HCEC 1CT (cell line): ENCODE measurements at regions not wholly inside any gene's neighbourhood (a gene's known extent, or its start where the extent isn't known, plus 50 kb on each side); places are given as distances from the start of the nearest gene placed in this dataset.

Experiments
- DNase-seq: peaks from one replicate; pipeline ENCODE4 v3.0.0-alpha.2; 2017

- DNase-seq = no peak
These were observed 159.2 kb upstream of the PPP2R3A start for GRCh38 chr3:135806317-135806716.

DNA sequence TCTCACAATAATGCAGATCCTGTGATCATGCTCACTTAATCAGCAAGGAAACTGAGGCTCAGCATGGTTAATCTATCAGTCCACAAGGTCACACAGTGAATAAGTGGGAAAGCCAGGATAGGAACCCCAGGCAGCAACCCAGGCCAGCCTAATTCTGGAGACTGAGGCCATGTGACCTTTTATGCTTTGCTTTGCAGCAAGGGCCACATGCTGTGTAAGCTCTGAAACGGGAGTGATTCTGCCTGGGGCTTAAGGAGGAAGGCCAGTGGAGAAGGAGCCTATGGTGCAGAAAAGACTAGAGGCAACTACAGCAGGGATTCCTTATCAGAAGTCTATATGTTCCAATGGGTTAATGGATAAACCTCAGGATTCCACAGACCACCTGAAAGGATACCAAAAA lies 157.6 kb upstream of the PPP2R3A start:
- DNase-seq = no peak

- DNase-seq = no peak
These were observed 156.4 kb upstream of the PPP2R3A start for GRCh38 chr3:135809021-135809634.

- DNase-seq = no peak
These were observed 153.9 kb upstream of the PPP2R3A start for GRCh38 chr3:135811651-135812050.

GRCh38 chr3:135812057-135812456 lies 153.5 kb upstream of the PPP2R3A start:
- no peak for DNase-seq

- DNase-seq = no peak
These were observed 131.1 kb upstream of the PPP2R3A start for GRCh38 chr3:135834465-135834864.

GRCh38 chr3:135837977-135838631 lies 127.4 kb upstream of the PPP2R3A start:
- no peak for DNase-seq

- no peak for DNase-seq
These were observed 125.1 kb upstream of the PPP2R3A start for GRCh38 chr3:135840436-135840835.

DNA sequence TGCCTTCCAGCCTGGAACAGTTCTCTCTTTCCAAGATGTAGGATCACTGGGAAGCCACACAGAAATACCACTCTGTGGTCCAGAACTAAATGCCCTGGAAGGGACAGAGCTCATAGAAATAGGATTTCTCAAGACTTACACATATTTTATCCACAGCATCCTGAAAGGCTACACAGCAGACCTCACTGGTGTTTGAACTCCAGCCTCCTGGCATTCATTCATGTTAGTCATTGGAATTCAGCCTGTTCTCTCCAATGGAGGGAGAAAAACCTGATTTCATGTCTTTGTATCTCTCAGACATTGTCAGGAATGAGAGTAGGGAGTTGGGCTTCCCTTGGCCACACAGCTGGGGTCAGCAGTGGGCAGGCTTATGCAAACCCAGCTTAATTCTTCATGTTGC lies 121.1 kb upstream of the PPP2R3A start:
- DNase-seq = peak; percentile 26

- DNase-seq = no peak
These were observed 117.5 kb upstream of the PPP2R3A start for GRCh38 chr3:135848051-135848450.

- DNase-seq = no peak
These were observed 115.7 kb upstream of the PPP2R3A start for GRCh38 chr3:135849827-135850226.

GRCh38 chr3:135851201-135852081 lies 114.1 kb upstream of the PPP2R3A start:
- peak; percentile 47 for DNase-seq

- no peak for DNase-seq
These were observed 111.5 kb upstream of the PPP2R3A start for GRCh38 chr3:135853981-135854380.

GRCh38 chr3:135860761-135861160 lies 104.8 kb upstream of the PPP2R3A start:
- no peak for DNase-seq

DNA sequence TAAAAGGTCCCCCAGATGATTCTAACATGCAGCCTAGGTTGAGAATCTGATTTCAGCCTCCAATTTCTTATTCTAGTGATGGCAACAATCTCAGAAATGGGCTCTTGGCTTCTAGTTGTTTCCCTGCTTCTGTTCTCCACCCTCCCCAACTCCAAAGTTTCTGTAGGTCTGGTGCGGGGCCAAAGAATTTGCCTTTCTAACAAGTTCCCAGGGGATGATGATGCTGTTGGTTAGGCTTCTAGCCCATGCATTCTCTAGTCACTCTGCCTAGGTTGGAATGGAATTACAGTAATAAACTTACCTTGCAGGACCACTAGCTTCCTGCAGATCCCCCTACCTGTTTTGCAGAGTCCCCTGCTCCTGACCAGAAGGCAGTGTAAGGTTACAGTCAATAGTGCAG lies 103.2 kb upstream of the PPP2R3A start:
- no peak for DNase-seq

DNA sequence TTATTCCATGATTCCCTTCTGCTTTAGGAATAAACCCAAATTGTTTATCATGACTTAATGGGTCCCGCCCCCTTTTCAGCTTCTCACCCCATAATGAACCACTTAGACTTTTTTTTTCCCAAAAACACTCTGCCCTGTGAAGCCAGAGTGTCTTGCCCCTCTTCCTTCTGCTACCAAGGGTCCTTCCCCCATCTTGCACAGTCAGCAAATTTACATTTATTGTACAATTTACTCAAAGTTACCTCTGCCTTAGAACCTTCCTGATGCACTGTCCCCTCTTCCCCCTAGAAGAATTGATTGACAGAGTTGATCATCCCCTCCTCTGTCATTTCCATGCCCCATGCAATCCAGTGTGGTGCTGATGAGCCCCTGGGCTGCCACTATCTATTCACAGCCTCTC lies 101.5 kb upstream of the PPP2R3A start:
- no peak for DNase-seq

DNA sequence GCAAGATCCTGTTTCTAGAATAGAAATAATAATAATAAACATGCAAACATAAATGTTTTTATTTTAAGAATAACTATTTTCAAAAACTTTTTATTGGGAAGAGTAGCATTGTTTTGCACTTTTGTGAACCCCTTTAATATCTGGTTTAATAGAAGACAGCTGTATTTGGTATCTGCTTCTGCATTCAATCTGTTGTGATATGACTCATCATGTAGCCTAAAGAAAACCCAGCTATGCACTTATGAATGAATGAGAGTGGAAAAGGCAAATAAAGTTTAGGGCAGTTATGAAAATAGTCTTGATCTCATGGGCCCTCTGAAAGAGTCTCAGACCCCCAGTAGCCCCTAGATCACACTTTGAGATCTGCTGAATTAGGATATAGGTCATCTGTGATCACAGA lies 100.4 kb upstream of the PPP2R3A start:
- peak; percentile 54 for DNase-seq

DNA sequence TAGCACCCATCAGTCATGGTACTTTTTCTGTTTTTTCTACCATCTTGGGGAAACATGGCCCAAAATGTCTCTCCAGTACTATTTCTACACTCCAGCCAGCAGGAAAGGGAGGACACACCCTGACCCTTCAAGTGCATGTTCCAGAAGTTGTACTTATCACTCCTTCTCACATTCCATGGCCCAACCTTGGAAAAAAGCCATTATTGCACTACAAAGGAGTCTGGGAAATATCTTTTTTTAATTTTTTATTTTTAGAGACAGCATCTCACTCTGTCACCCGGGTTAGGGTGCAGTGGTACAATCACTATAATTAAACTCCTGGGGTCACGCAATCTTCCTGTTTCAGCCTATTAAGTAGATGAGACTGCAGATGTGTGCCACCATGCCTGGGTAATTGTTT lies 100.0 kb upstream of the PPP2R3A start:
- no peak for DNase-seq

GRCh38 chr3:135867911-135868310 lies 97.6 kb upstream of the PPP2R3A start:
- DNase-seq = no peak

DNA sequence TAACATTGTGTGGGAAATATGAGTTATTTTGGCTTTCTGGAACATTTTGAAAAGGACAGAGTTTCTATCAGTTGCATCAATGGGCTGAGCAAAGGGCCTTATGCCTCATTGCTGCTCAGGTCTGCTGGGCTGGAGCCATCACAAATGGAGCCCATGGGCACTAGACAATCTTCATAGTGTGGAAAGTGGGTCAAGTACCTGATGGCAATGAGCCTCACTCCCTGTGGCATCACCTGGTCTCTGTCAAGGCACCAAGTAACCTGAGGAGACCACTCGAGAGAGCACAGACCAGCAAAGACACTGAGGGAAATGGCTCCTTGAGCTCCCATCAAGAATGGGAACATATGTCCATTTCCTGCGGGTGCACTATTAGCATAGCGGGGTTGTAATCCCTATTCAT lies 96.7 kb upstream of the PPP2R3A start:
- DNase-seq = no peak

DNA sequence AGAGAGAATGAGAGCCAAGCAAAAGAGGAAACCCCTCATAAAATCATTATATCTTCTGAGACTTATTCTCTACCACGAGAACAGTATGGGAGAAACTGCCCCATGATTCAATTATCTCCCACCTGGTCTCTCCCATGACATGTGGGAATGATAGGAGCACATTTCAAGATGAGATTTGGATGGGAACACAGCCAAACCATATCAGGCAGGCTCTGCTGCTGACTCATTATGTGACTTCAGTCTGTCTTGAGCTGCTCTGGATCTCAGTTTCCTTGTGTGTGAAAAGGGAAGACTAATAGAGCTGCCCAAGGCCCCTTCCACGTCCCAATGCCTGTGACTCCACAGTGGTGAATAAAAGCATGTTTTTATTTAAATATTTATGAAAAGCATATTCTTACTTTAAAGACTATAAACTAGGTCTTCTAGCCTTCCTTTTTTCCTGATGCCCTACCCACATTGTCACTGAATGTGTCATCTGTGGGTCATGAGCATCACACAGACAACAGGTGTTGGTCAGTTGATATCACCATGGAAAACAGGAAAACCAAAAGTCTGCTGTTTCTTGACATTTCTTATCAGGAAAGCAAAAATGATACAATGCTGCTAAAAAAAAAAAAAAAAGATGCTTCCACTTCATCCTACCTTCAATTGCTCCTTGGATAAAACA lies 96.0 kb upstream of the PPP2R3A start:
- peak; percentile 28 for DNase-seq

DNA sequence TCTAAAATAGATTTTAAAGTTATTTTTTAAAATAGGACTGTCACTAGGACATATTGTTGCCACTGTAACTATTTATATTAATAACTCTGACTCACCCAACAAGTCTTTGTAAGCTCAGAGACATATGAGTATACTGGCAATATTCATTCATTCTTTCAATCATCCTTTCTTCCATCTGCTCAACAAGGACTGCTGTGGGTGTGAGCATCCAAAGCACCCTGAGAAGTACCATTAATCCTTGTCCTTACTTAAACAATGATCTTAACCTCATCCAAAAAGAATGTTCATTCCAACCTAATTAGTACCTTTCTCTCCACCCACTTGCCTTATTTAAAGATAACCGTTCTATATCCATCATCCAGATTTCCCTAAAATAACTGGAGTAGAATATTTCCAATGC lies 94.2 kb upstream of the PPP2R3A start:
- DNase-seq = peak; percentile 42

DNA sequence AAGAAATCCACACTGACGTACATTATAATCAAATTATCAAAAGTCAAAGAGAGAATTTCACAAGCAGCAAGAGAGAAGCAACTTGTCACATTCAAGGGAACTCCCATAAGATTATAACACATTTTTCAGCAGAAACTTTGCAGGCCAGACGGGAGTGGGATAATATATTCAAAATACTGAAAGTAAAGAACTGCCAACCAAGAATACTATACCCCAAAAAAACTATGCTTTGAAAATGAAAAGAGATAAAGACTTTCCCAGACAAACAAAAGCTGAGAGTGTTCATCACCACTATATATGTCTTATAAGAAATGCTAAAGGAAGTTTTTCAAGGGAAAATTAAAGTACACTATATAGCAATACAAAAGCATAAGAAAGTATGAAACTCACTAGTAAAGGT lies 91.5 kb upstream of the PPP2R3A start:
- DNase-seq = no peak
